CD14-positive monocyte (primary cell): ENCODE measurements at regions not wholly inside any gene's neighbourhood (a gene's known extent, or its start where the extent isn't known, plus 50 kb on each side); places are given as distances from the start of the nearest gene placed in this dataset.

Source experiments
- DNase-seq, 3 donors: peaks; one replicate each; pipeline ENCODE4 v3.0.0-alpha.2; 2011 to 2022
- H2AFZ ChIP-seq: 2 replicates; pipeline ENCODE4 v1.6.0; 2012; ENCODE audit warnings: mild to moderate bottlenecking, low read depth, low read length, inconsistent platforms; ENCODE audit not compliant: insufficient read depth, poor library complexity, severe bottlenecking
- H3K27ac ChIP-seq, 2 donors: 1 replicate in 1 of 2; 2 replicates in 1 of 2; pipeline ENCODE4 v1.5.1; 2012 to 2013; ENCODE audit warnings: low read length in 2 of 2, control low read depth in 1 of 2, inconsistent platforms in 1 of 2, low read depth in 1 of 2, mild to moderate bottlenecking in 1 of 2
- H3K27me3 ChIP-seq, 2 donors: one replicate each; pipeline versions ENCODE4 v1.6.0 to v1.6.1; 2011 to 2013; ENCODE audit warnings: low read length in 2 of 2; ENCODE audit not compliant: control insufficient read depth in 2 of 2, insufficient read depth in 2 of 2
- H3K36me3 ChIP-seq, 2 donors: replicated peaks in 1 of 2; 1 replicate in 1 of 2; 2 replicates in 1 of 2; pipeline versions ENCODE4 v1.5.1 to v1.6.1; 2012 to 2013; ENCODE audit warnings: low read length in 2 of 2, control low read depth in 1 of 2, inconsistent platforms in 1 of 2, mild to moderate bottlenecking in 1 of 2; ENCODE audit not compliant: insufficient read depth in 2 of 2, control insufficient read depth in 1 of 2
- H3K4me1 ChIP-seq, 2 donors: 1 replicate in 1 of 2; 2 replicates in 1 of 2; pipeline versions ENCODE4 v1.5.1 to v1.6.1; 2012 to 2013; ENCODE audit warnings: low read length in 2 of 2, control low read depth in 1 of 2, inconsistent platforms in 1 of 2, mild to moderate bottlenecking in 1 of 2, moderate library complexity in 1 of 2; ENCODE audit not compliant: insufficient read depth in 2 of 2, control insufficient read depth in 1 of 2
- H3K4me2 ChIP-seq: replicated peaks from 2 replicates; pipeline ENCODE3; 2012; ENCODE audit warnings: low read length, moderate library complexity, mild to moderate bottlenecking; ENCODE audit not compliant: poor library complexity, severe bottlenecking; ENCODE audit errors: extremely low read depth
- H3K4me3 ChIP-seq, 3 experiments: fragments of 200-600 bp in 1 of 3; sonication (generic) in 1 of 3; replicated peaks in 1 of 3; 1 replicate in 2 of 3; 2 replicates in 1 of 3; pipeline ENCODE4 v1.5.1; 2011 to 2013; ENCODE audit warnings: low read length in 3 of 3, mild to moderate bottlenecking in 3 of 3, control low read depth in 2 of 3, low read depth in 2 of 3, inconsistent platforms in 1 of 3, moderate library complexity in 1 of 3
- H3K79me2 ChIP-seq: 2 replicates; pipeline ENCODE4 v1.6.0; 2012; ENCODE audit warnings: mild to moderate bottlenecking, control low read depth, inconsistent platforms, low read length, moderate library complexity; ENCODE audit not compliant: insufficient read depth
- H3K9ac ChIP-seq: 2 replicates; pipeline ENCODE4 v1.6.0; 2017; ENCODE audit warnings: low read length, mild to moderate bottlenecking; ENCODE audit not compliant: insufficient read depth, poor library complexity, severe bottlenecking
- H3K9me3 ChIP-seq, 2 donors: replicated peaks in 1 of 2; 1 replicate in 1 of 2; 2 replicates in 1 of 2; pipeline versions ENCODE4 v1.5.1 to v1.6.1; 2012 to 2013; ENCODE audit warnings: low read length in 2 of 2, control low read depth in 1 of 2; ENCODE audit not compliant: control insufficient read depth in 1 of 2, insufficient read depth in 1 of 2
- H4K20me1 ChIP-seq: 2 replicates; pipeline ENCODE4 v1.6.0; 2012; ENCODE audit warnings: mild to moderate bottlenecking, low read length, control low read depth, moderate library complexity; ENCODE audit not compliant: insufficient read depth
- H3K27ac Mint-ChIP-seq, 7 donors: one replicate each; pipeline ENCODE4 v1.8.0; 2020; ENCODE audit warnings: mild to moderate bottlenecking in 7 of 7, mixed read lengths in 7 of 7, moderate library complexity in 6 of 7, inconsistent platforms in 2 of 7
- H3K27me3 Mint-ChIP-seq, 3 donors: one replicate each; pipeline ENCODE4 v1.8.0; 2021 to 2022; ENCODE audit warnings: low read depth in 3 of 3, mild to moderate bottlenecking in 3 of 3, mixed read lengths in 3 of 3, moderate library complexity in 3 of 3, inconsistent platforms in 1 of 3
- H3K36me3 Mint-ChIP-seq, 2 donors: one replicate each; pipeline ENCODE4 v1.8.0; 2020; ENCODE audit warnings: mixed read lengths in 2 of 2, inconsistent platforms in 1 of 2, mild to moderate bottlenecking in 1 of 2
- H3K4me1 Mint-ChIP-seq: one replicate; pipeline ENCODE4 v1.8.0; 2020; ENCODE audit warnings: mild to moderate bottlenecking, mixed read lengths
- H3K4me3 Mint-ChIP-seq, 2 donors: one replicate each; pipeline ENCODE4 v1.8.0; 2020; ENCODE audit warnings: mild to moderate bottlenecking in 2 of 2, mixed read lengths in 2 of 2, moderate library complexity in 1 of 2
- H3K9me3 Mint-ChIP-seq, 7 donors: one replicate each; pipeline ENCODE4 v1.8.0; 2020 to 2022; ENCODE audit warnings: mixed read lengths in 7 of 7, mild to moderate bottlenecking in 6 of 7, moderate library complexity in 6 of 7, inconsistent platforms in 2 of 7
- CTCF ChIP-seq: fragments of 200-600 bp; IDR thresholded peaks from one replicate; pipeline ENCODE4 v1.8.0; 2022; ENCODE audit warnings: antibody characterized with exemption, mild to moderate bottlenecking
- WGBS: methylation state at CpG from one replicate; pipeline ENCODE4 v1.1.5; 2013; ENCODE audit warnings: missing lambda C conversion rate; ENCODE audit not compliant: insufficient coverage; 5-methylcytosine and 5-hydroxymethylcytosine counted together
- intact Hi-C, 2 donors: fragments of 100-400 bp; cut with micrococcal nuclease; formaldehyde crosslinking; loops; one replicate each; pipeline versions ENCODE4 v1.15.0 to v1.15.1; 2023

GRCh38 chr11:29373725-29374124, 643.1 kb downstream of the KCNA4 start:
- intact Hi-C loops: no loop called here
- H3K4me1 ChIP-seq: no peaks in the 10 kb centered on the region
- no peaks in the 10 kb centered on the region for H4K20me1 ChIP-seq
- Mint-ChIP-seq H3K9me3 (peaks cover 3 to 8% (median 3%) of the 10 kb centered on the region in 7 donors), H3K27me3 (no peaks in the 10 kb centered on the region), H3K4me1 (no peaks in the 10 kb centered on the region), H3K36me3 (no peaks in the 10 kb centered on the region), H3K27ac (no peak overlapping the region), H3K4me3 (no peak overlapping the region)
- H3K79me2 ChIP-seq: no peaks in the 10 kb centered on the region
- no peaks in the 10 kb centered on the region for H3K27me3 ChIP-seq
- WGBS: no CpG with 5 or more reads among the region's 1 CpG
- no peak for DNase-seq
- no peak overlapping the region for H3K9ac ChIP-seq
- H3K36me3 ChIP-seq: no peaks in the 10 kb centered on the region
- no peak overlapping the region for H3K4me2 ChIP-seq
- no peak overlapping the region for H3K4me3 ChIP-seq
- no peak overlapping the region for H3K27ac ChIP-seq
- no peaks in the 10 kb centered on the region for H3K9me3 ChIP-seq
- no peak for TF ChIP-seq CTCF
- no peak overlapping the region for H2AFZ ChIP-seq

- Histone ChIP-seq H2AFZ (no peak overlapping the region), H4K20me1 (no peaks in the 10 kb centered on the region), H3K4me2 (no peak overlapping the region), H3K79me2 (no peaks in the 10 kb centered on the region), H3K4me3 (no peak overlapping the region), H3K36me3 (no peaks in the 10 kb centered on the region), H3K9me3 (no peaks in the 10 kb centered on the region), H3K9ac (no peak overlapping the region), H3K4me1 (no peaks in the 10 kb centered on the region), H3K27ac (no peak overlapping the region), H3K27me3 (no peaks in the 10 kb centered on the region)
- 38% methylated on average over 3 of the region's 5 CpGs for WGBS
- peaks cover 0 to 2% (median 0%) of the 10 kb centered on the region in 3 donors for H3K27me3 Mint-ChIP-seq
- H3K9me3 Mint-ChIP-seq: peaks cover 0 to 5% (median 3%) of the 10 kb centered on the region in 7 donors
- intact Hi-C loops: no loop called here
- no peak overlapping the region for H3K27ac Mint-ChIP-seq
- H3K4me1 Mint-ChIP-seq: no peaks in the 10 kb centered on the region
- H3K4me3 Mint-ChIP-seq: no peak overlapping the region
- DNase-seq: no peak
- TF ChIP-seq CTCF: no peak
- no peaks in the 10 kb centered on the region for H3K36me3 Mint-ChIP-seq
Observed at GRCh38 chr11:29368126-29368525, 648.7 kb downstream of the KCNA4 start.
